ENCODE measurements at regions not wholly inside any gene's neighbourhood (a gene's known extent, or its start where the extent isn't known, plus 50 kb on each side); places are given as distances from the start of the nearest gene placed in this dataset.

DNA sequence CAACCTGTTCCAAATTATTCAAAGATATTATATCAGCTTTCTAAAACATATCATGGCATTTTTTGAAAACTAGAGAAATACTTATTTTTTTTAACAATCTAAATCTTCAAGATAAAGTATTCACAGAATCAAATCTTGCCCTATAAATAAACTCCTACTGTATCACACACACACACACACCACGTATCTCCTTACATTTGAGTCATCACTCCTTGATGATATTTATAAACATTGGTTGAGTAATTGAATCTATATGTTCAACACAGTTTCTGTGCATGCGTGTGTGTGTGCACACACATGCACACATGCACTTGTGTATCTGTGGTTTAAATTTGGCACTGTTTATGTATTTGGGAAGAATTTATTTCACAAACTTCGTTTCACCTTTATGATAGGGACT lies 1716.4 kb downstream of the EFNA5 start:
- DNase-seq = no peak

DNA sequence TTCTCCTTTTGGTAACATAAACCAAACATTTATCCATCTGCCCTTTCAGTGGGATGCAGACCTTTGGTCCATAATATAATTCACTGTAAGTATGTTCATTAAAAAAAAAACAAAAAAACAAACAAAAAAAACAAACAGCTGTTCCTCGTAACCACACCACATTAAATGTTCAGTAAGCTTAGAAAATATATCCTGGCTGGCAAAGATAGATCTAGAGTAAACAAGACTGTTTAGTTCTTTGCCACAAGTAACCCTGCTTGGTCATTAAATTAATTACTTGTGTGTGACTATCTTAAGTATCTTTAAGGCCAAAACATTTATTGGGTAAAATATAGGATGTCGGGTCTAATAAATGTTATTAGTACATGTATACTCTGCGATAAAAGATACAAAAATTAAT lies 1717.1 kb downstream of the EFNA5 start:
- DNase-seq = no peak

- peak; percentile 32 for DNase-seq
These were observed 1717.9 kb downstream of the EFNA5 start for GRCh38 chr5:105952875-105953274.

DNA sequence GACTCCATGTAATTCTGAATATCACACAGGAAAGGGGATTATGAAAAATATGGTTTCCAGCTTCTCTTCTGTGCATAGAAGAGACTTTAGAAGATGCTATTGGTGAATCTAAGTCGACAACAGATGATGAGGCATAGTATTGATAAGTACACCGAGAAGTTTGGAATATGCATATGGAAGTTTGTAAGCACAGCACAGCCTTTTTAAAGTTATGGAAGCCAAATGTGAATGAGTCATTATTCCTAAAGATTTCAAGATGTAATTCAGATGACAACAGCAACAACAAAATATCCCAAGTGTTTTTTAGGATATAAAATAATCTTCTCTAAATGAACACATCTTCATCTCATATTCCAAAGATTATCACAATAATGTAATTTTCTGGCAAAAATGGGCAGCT lies 1723.3 kb downstream of the EFNA5 start:
- DNase-seq = no peak

- no peak for DNase-seq
These were observed 1725.3 kb downstream of the EFNA5 start for GRCh38 chr5:105945203-105945972.

DNA sequence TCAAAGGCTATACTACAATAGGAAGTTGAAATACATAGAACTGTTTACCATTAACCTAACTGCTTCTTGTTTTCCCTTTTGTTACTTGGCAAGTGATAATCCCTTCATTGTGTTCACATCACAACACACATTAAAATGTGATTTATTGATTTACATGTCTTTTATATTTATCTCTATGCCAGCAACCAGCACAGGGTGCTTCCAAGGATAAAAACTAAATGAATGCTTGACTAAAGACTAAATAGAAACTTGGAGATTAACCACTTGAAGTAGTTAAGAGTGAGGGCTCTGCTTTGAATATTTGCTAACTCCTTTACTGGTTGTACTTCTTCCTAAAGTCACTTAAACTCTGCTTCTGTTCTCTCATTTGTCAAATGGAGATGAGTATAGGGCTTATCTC lies 1730.6 kb downstream of the EFNA5 start:
- no peak for DNase-seq

GRCh38 chr5:105934171-105934570 lies 1736.6 kb downstream of the EFNA5 start:
- no peak for DNase-seq

DNA sequence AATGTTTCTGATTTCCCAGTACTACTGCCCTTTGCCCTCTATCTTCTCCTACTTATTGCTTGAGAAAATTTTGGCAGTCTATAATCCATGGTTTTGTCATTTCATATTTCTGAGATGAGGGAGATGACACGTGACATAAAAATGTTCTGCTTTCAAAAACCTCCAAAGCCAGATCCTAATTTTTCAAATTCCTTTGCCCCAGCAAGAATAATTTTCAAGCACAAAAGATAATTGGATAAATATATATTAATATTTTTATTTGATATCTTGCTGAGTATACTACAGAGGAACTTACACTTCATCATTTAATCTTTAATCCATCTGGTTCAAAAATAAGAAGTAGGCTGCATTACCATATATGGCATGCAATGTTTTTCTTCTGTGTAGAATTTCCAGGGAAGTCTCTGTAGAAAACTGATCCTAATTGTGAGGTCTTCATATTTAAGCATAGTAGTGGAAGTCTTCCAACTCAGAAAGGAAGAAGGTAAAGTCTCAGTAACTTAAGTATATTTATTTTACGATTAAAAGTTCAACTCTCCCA lies 1738.8 kb downstream of the EFNA5 start:
- no peak for DNase-seq

GRCh38 chr5:105929858-105930257 lies 1740.9 kb downstream of the EFNA5 start:
- DNase-seq = no peak

- DNase-seq = no peak
These were observed 1746.4 kb downstream of the EFNA5 start for GRCh38 chr5:105924366-105924765.

- DNase-seq = no peak
These were observed 1748.2 kb downstream of the EFNA5 start for GRCh38 chr5:105922574-105922973.

GRCh38 chr5:105922080-105922479 lies 1748.7 kb downstream of the EFNA5 start:
- no peak for DNase-seq

- DNase-seq = no peak
These were observed 1753.5 kb downstream of the EFNA5 start for GRCh38 chr5:105917189-105917588.

DNA sequence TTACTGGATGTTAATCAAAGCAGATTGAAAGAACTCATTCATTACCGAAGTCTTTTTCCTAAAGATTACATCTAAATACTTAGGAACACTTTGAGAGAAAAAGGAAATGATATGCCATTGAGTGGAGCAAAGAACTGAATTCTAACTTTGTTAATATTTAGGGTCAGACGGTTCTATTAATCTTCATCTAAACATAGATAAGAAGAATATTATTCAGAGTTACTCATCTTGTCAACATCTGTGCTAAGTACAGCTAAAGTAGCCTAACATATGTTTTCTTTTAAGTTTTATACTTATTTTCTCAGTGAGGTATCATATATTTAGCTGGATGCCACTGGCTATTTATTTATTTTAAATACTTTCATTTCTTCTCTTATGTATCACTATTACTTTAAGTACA lies 1763.7 kb downstream of the EFNA5 start:
- DNase-seq = no peak

DNA sequence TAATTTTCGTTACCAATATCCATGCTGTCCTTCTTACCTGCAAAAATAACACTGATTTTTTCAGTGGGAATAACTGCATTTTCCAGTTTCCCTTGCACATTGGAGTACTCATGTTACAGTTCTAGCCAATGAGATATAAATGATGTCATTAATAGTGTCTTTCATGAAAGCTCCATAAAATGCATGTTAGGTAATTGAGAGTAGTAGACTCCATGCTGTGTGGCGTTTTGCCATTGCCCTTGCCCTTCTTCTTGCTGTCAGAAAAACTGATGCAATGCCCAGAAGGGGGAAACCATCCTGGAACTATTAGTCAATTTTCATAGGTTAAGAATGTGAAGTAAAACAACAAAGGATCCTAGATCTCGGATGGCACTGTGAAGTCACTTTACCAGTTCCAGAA lies 1765.3 kb downstream of the EFNA5 start:
- DNase-seq = no peak

DNA sequence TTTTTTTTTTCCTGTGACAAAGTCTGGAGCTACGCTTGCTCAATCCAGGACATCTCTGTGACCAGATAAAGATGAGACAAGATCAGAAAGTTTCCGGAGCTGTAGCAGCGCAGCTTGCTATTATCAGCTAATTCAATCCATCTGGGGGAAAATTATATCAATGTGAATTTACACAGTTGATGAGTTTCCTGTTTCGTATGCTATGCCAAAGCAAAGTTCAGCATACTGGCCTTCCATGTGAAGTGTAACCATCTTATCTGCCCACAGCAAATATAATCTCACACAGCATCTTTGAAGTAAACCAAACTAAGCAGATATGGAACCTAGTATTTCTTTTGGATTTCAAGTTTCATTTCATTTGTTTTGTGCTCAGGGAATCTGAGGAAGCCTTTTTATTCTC lies 1767.7 kb downstream of the EFNA5 start:
- DNase-seq = no peak

GRCh38 chr5:105899726-105900125 lies 1771.0 kb downstream of the EFNA5 start:
- DNase-seq = no peak

DNA sequence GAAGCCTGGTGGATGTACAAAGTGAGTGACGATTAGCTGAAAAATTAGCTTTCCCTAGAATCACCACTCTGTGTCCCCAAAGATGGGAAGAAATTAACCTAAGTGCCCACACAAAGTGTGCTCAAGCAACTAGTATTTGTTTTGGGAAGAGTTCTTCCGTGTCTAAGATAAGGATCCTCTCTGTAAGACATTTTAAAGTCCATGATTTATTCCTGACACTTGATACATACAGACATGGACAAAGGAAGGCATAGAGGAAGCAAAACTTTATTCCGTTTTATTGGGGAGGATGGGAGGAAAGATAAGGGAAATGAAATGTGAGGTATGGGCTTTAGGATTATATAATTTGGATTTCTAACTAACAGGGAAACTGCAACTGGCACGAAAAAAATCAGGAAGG lies 1772.6 kb downstream of the EFNA5 start:
- no peak for DNase-seq

DNA sequence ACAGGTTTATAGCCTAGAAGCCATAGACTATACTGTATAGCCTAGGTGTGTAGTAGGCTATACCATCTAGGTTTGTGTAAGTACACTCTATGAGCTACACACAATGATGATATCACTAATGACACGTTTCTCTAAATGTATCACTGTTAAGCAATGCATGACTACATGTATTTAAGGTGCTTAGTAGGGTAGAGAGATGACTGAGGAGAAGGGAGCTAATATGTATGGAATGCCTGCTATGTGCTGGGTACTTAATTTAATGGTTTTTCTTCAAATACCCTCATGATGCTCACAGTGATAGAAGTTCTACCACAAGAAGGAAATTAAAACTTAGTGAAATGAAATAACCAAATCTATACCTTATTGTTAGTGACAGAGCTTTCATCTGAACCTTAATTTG lies 1785.5 kb downstream of the EFNA5 start:
- no peak for DNase-seq

GRCh38 chr5:105882956-105883481 lies 1787.7 kb downstream of the EFNA5 start:
- no peak for DNase-seq

GRCh38 chr5:105878402-105878801 lies 1792.3 kb downstream of the EFNA5 start:
- no peak for DNase-seq

DNA sequence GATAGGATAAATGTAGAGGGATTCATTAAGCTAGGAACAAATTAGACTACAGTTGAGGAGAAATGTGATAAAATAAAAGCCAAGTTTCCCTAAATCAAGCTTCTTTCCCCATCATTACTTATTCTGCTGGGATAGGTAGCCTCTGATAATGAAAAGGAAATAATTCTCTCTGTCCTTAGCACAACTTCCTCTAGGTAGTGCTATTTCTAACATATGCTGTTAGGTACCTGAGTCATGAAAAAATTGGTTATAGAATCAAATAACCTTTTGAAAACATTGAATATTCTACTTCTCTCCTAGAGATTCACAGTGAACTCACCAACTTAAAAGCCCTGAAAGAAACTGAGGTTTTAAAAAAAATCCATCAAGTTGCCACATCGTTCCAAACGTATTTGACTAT lies 1793.1 kb downstream of the EFNA5 start:
- DNase-seq = no peak

DNA sequence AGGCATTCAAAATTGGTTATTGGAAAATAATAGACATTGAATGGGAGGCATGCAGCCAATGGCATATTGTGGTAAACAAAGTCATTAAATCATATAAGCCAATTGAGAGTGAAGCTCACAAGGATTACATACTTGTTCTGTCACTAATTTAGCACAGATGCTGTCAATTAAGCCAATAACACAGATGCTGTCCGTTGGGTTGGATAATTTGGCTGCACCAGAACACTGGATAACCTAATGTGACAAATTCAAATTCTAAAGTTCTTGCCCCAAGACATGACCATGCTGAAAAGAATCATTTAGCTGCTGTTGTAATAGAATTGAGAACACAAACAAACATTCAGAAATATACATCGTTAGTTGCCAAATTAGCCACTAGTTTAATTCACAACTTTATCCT lies 1796.4 kb downstream of the EFNA5 start:
- peak; percentile 57 for DNase-seq

- no peak for DNase-seq
These were observed 1798.0 kb downstream of the EFNA5 start for GRCh38 chr5:105872569-105873270.
